Fibroblast of lung (primary cell): ENCODE measurements at regions not wholly inside any gene's neighbourhood (a gene's known extent, or its start where the extent isn't known, plus 50 kb on each side); places are given as distances from the start of the nearest gene placed in this dataset.

Experiments used
- DNase-seq, 2 donors: peaks; one replicate each; pipeline versions ENCODE4 v3.0.0 to v3.0.0-alpha.2; 2010; ENCODE audit warnings: low read depth in 2 of 2
- H2AFZ ChIP-seq: 2 replicates; pipeline ENCODE4 v1.5.1; 2012; ENCODE audit warnings: low read length, control low read depth, inconsistent platforms
- H3K27ac ChIP-seq: 2 replicates; pipeline ENCODE4 v1.5.1; 2011; ENCODE audit warnings: low read length, control low read depth; ENCODE audit not compliant: insufficient read depth
- H3K27me3 ChIP-seq: 2 replicates; pipeline ENCODE4 v1.5.1; 2011; ENCODE audit warnings: mild to moderate bottlenecking, low read length; ENCODE audit not compliant: control insufficient read depth, insufficient read depth
- H3K36me3 ChIP-seq: 2 replicates; pipeline ENCODE4 v1.5.1; 2011; ENCODE audit warnings: low read length; ENCODE audit not compliant: control insufficient read depth, insufficient read depth
- H3K4me1 ChIP-seq: 2 replicates; pipeline ENCODE4 v1.5.1; 2011; ENCODE audit warnings: low read length; ENCODE audit not compliant: control insufficient read depth, insufficient read depth; ENCODE audit errors: extremely low read depth
- H3K4me2 ChIP-seq: 2 replicates; pipeline ENCODE4 v1.5.1; 2011; ENCODE audit warnings: low read length, control low read depth; ENCODE audit not compliant: insufficient read depth; ENCODE audit errors: extremely low read depth
- H3K4me3 ChIP-seq, 4 experiments: fragments of 200-600 bp in 1 of 4; sonication (generic) in 1 of 4; replicated peaks in 1 of 4; 2 replicates each; pipeline ENCODE4 v1.5.1; 2011 to 2016; ENCODE audit warnings: low read length in 4 of 4, low read depth in 3 of 4, mild to moderate bottlenecking in 3 of 4, control low read depth in 2 of 4, inconsistent platforms in 1 of 4, mixed read lengths in 1 of 4; ENCODE audit not compliant: insufficient read depth in 1 of 4; ENCODE audit errors: control extremely low read depth in 1 of 4
- H3K79me2 ChIP-seq: 2 replicates; pipeline ENCODE4 v1.5.1; 2012; ENCODE audit warnings: mild to moderate bottlenecking, low read length, inconsistent platforms; ENCODE audit not compliant: control insufficient read depth, insufficient read depth
- H3K9ac ChIP-seq: 2 replicates; pipeline ENCODE4 v1.5.1; 2011; ENCODE audit warnings: mild to moderate bottlenecking, low read length, control low read depth; ENCODE audit not compliant: insufficient read depth
- H3K9me3 ChIP-seq: 2 replicates; pipeline ENCODE4 v1.5.1; 2012; ENCODE audit warnings: low read depth, low read length; ENCODE audit not compliant: control insufficient read depth, insufficient read depth
- H4K20me1 ChIP-seq: 2 replicates; pipeline ENCODE4 v1.5.1; 2011; ENCODE audit warnings: low read length; ENCODE audit not compliant: control insufficient read depth, insufficient read depth; ENCODE audit errors: extremely low read depth
- CTCF ChIP-seq, 2 donors: IDR thresholded peaks in 1 of 2; conservative IDR thresholded peaks in 1 of 2; 1 replicate in 1 of 2; 2 replicates in 1 of 2; pipeline ENCODE4 v1.5.1; 2011 to 2012; ENCODE audit warnings: low read length in 2 of 2, control low read depth in 1 of 2, inconsistent platforms in 1 of 2, low read depth in 1 of 2, mild to moderate bottlenecking in 1 of 2
- EZH2 ChIP-seq: IDR thresholded peaks from 2 replicates; pipeline ENCODE4 v1.5.1; 2012; ENCODE audit warnings: low read length, control low read depth, mild to moderate bottlenecking; ENCODE audit errors: missing control alignments

- no peaks in the 10 kb centered on the region for H3K27me3 ChIP-seq
- no peaks in the 10 kb centered on the region for H3K9me3 ChIP-seq
- H3K36me3 ChIP-seq: no peaks in the 10 kb centered on the region
- H2AFZ ChIP-seq: no peak overlapping the region
- no peaks in the 10 kb centered on the region for H3K4me1 ChIP-seq
- H3K9ac ChIP-seq: no peak overlapping the region
- H4K20me1 ChIP-seq: no peaks in the 10 kb centered on the region
- H3K79me2 ChIP-seq: no peaks in the 10 kb centered on the region
- TF ChIP-seq EZH2: no peak
- TF ChIP-seq CTCF (conservative IDR thresholded peaks at IDR 0.05 in 1 of 2, IDR thresholded peaks at IDR 0.05 in 1 of 2; ENCODE audit: low read depth in 1 of 2, low read length in 2 of 2): no peak
- no peak overlapping the region for H3K4me3 ChIP-seq
- DNase-seq: no peak
- H3K27ac ChIP-seq: no peak overlapping the region
- H3K4me2 ChIP-seq: no peak overlapping the region
Observed at GRCh38 chr14:27917896-27918295, 848.7 kb upstream of the FOXG1 start.

- no peak overlapping the region for H3K4me3 ChIP-seq
- no peak overlapping the region for H2AFZ ChIP-seq
Observed at GRCh38 chr14:27927519-27927918, 839.1 kb upstream of the FOXG1 start.

DNA sequence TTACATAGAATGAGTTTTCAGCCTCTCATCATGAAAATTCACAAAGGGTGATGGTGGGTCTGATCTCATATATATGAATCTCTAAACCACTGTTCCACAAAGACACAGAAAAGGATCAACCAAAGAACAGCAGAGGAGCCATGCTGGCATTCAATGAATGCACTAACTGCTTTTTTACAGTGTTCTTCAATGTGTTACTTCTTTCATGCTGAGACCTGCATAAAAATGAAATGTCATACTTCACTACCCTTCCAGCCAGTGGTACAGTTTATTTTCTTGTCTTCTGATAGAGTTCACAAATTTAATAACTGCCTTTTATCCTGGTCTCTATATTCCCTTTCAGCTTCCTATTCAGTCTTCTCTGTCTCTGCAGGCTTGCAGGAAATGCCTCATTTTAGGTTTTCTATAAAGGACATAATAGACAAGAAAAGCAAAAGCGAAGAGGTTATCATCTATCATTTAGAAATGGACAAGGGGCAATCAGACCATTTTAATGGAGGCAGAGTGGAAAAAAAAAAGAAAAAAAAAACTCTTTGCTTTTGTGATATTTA, 836.7 kb upstream of the FOXG1 start:
- Histone ChIP-seq H3K4me2 (no peak overlapping the region), H3K4me1 (no peaks in the 10 kb centered on the region), H4K20me1 (no peaks in the 10 kb centered on the region), H3K9ac (no peak overlapping the region), H3K4me3 (no peak overlapping the region), H3K79me2 (no peaks in the 10 kb centered on the region), H2AFZ (no peak overlapping the region), H3K9me3 (no peaks in the 10 kb centered on the region), H3K27ac (no peak overlapping the region), H3K27me3 (no peaks in the 10 kb centered on the region), H3K36me3 (no peaks in the 10 kb centered on the region)
- DNase-seq: no peak
- TF ChIP-seq CTCF (conservative IDR thresholded peaks at IDR 0.05 in 1 of 2, IDR thresholded peaks at IDR 0.05 in 1 of 2; ENCODE audit: low read depth in 1 of 2, low read length in 2 of 2): no peak
- no peak for TF ChIP-seq EZH2

More at GRCh38 chr14:27927519-27927918, 839.1 kb upstream of the FOXG1 start:
- H3K27ac ChIP-seq: no peak overlapping the region
- no peak overlapping the region for H3K4me2 ChIP-seq
- no peak overlapping the region for H3K9ac ChIP-seq
- TF ChIP-seq EZH2: no peak
- TF ChIP-seq CTCF (conservative IDR thresholded peaks at IDR 0.05 in 1 of 2, IDR thresholded peaks at IDR 0.05 in 1 of 2; ENCODE audit: low read depth in 1 of 2, low read length in 2 of 2): no peak
- H3K4me1 ChIP-seq: no peaks in the 10 kb centered on the region
- H3K9me3 ChIP-seq: no peaks in the 10 kb centered on the region
- H3K79me2 ChIP-seq: no peaks in the 10 kb centered on the region
- H3K36me3 ChIP-seq: no peaks in the 10 kb centered on the region
- no peak for DNase-seq
- H3K27me3 ChIP-seq: no peaks in the 10 kb centered on the region
- H4K20me1 ChIP-seq: no peaks in the 10 kb centered on the region
